CD4-positive, alpha-beta T cell treated with Interleukin-15 for 1 hour (primary cell): ENCODE measurements at regions not wholly inside any gene's neighbourhood (a gene's known extent, or its start where the extent isn't known, plus 50 kb on each side); places are given as distances from the start of the nearest gene placed in this dataset.
"Not testable (repeated sequence)": the region's sequence is repeated elsewhere in the genome, so short reads cannot be mapped to it uniquely, and the experiment has no call there.

ENCODE experiments used
- DNase-seq: peaks from one replicate; pipeline ENCODE4 v3.0.0-alpha.2; 2020

DNA sequence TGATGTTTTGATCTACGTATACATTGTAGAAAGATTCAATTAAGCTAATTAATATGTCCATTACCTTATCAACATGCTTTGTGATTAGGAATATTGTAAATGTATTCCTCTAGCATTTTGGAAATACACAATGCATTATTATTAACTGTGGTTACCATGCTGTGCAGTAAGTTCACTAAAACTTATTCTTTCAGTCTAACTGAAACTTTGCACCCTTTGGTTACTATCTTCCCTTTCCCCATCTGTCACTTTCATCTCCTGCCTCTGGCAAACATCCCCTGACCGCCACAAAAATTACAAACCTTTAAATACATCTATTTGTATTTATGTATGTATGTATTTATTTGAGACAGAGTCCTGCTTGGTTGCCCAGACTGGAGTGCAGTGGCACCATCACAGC lies 388.0 kb downstream of the NYAP2 start:
- DNase-seq = no peak

DNA sequence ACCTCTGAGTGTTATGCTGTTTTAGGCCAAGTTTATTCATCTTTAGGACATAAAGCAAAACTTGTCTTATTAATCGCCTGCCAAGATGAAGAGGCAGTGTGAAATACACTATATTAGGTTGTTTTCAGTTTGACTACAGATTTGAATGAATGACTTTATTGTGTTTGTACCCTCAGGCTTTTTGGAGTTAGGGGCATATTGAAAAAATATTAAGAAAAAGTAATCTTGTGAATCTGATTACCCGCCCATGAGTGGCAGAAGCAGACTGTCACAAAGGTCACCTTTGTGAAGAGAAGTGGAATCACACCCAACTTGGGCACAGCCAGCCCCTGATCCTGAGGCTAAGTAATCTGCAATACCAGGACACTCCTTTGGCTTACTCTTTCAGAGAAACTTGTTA lies 382.5 kb downstream of the NYAP2 start:
- no peak for DNase-seq

DNA sequence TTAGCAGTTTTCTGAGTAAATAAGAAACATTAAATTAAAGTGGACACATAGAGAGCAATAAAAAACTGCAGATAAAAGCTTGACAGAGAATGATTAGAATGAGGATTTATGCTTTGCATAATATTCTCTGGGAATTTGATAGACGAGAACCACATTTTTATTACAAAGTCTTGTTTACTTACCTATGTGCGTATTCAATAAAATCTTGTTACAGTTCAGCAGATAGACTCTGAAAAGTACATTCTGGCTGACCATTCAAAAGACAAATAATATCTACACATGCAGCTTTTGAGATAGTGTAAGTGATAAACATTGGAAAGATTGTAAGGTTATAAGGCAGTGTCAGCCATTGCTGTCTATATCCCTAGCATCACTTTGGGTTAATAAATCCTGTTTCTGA lies 381.6 kb downstream of the NYAP2 start:
- no peak for DNase-seq

- no peak for DNase-seq
Measured at GRCh38 chr2:225779829-225780228, 380.3 kb downstream of the NYAP2 start.

GRCh38 chr2:225773148-225773547 lies 373.6 kb downstream of the NYAP2 start:
- no peak for DNase-seq

GRCh38 chr2:225771701-225772100 lies 372.2 kb downstream of the NYAP2 start:
- no peak for DNase-seq

- no peak for DNase-seq
Measured at GRCh38 chr2:225768741-225769140, 369.2 kb downstream of the NYAP2 start.

GRCh38 chr2:225766431-225766830 lies 366.9 kb downstream of the NYAP2 start:
- DNase-seq = no peak

DNA sequence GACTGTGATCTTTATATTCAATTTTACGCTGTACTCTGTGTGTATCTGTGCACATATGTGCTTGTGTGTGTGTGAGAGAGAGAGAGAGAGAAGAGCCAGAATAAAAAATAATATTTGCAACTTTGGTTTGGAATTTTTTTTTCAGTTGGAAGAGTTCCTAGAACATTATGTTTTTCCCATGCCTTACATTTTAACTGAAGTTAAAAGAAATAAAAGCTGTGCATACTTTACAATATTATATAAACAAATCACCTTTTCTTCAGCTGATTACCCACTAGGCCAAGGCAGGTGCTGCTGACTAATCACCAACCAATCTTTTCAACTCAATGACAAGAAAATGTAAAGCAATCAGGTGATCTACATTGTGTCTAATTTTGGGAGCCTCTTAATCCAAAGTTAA lies 366.3 kb downstream of the NYAP2 start:
- DNase-seq = no peak

DNA sequence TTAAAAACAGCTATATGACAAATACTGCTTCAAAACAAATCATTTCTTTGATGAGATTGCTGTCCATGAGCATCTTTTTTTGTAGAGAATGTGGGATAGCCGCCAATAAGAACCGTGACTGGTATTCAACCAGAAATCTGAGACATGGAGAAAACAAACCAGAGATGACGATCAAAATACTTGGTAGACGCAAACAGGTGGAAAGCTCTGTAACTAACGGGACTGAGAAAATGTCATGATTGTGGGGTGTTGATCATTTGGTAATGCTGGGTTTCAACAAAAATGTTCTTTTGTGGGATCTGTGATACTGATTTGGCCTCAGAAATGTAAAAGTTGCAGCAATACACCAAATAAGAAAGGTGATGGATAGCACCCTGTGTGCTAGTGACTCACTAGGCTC lies 364.8 kb downstream of the NYAP2 start:
- no peak for DNase-seq

DNA sequence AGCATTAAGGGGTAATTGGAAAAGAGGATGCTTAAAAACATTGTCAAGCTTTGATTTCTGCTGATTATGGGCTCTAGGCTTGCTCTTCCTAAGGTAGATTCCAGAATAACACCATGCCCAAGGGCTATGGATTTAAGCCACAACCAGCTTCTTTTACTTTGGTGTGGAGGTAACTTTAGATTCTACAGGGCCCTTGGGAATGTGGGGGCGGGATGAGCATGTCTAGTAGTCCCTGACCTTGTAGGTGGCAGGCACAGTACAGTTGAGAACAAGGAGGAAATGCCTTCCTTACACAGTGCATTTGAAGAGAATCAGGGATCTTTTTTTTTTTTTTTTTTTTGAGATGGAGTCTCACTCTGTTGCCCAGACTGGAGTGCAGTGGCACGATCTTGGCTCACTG lies 364.2 kb downstream of the NYAP2 start:
- DNase-seq = no peak

DNA sequence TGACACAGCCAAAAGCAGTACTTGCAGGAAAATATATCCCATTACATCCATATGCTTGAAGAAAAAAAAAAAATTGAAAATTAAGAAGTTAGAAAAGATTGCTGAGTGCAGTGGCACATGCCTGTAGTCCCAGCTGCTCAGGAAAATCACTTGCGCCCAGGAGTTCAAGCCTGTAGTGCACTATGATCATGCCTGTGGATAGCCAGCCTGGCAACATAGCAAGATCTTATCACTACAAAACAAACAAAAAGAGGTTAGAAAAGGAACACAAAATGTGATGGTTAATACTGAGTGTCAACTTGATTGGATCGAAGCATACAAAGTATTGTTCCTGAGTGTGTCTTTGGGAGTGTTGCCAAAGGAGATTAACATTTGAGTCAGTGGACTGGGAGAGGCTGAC lies 361.9 kb downstream of the NYAP2 start:
- no peak for DNase-seq

- no peak for DNase-seq
Measured at GRCh38 chr2:225757248-225757647, 357.7 kb downstream of the NYAP2 start.

DNA sequence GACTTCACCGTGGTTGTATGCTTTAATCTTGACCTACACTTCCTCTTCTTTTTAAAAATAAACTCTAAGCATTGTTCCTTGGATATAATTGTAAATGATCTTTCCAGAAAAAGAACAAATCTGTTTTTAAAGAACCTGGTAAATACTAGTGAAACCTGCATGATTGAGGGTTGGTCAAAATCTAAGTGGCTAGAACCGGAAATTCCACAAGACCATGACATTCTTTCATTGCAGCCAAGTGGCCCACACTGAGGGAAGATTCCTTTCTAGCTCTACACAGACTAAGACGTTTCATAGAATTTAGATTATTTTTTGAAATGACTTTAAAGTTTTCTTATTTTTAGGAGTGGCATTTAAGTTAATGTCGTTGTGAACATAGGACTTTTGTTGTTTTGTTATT lies 356.7 kb downstream of the NYAP2 start:
- no peak for DNase-seq

- no peak for DNase-seq
Measured at GRCh38 chr2:225748609-225749008, 349.1 kb downstream of the NYAP2 start.

DNA sequence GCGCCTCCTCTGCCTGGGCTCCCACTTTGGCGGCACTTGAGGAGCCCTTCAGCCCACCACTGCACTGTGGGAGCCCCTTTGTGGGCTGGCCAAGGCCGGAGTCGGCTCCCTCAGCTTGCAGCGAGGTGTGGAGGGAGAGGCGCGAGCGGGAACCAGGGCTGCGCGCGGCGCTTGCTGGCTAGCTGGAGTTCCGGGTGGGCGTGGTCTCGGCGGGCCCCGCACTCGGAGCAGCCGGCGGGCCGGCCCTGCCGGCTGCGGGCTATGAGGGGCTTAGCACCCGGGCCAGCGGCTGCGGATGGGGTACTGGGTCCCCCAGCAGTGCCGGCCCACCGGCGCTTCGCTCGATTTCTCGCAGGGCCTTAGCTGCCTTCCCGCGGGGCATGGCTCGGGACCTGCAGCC lies 344.5 kb downstream of the NYAP2 start:
- DNase-seq = not testable (repeated sequence)

DNA sequence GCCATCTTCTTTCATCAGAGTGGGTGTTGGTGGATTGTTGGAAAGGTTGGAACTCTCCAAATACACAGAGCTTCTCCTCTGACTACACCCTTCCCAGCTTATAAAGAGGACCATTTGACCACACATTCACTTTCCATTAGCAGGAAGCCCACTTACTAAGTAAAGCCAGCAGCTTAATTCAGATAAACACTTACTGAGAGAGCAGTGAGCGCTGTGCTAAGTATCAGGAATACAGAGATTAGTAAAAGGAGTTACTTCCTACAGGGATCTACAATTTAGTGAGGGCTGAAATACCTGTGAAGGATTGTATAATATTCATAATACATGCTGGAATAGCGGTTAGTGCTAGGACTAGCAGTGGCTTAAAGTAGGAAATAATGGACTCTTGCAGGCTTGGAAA lies 343.0 kb downstream of the NYAP2 start:
- DNase-seq = no peak

GRCh38 chr2:225740086-225740485 lies 340.6 kb downstream of the NYAP2 start:
- DNase-seq = no peak

- no peak for DNase-seq
Measured at GRCh38 chr2:225739328-225739727, 339.8 kb downstream of the NYAP2 start.

DNA sequence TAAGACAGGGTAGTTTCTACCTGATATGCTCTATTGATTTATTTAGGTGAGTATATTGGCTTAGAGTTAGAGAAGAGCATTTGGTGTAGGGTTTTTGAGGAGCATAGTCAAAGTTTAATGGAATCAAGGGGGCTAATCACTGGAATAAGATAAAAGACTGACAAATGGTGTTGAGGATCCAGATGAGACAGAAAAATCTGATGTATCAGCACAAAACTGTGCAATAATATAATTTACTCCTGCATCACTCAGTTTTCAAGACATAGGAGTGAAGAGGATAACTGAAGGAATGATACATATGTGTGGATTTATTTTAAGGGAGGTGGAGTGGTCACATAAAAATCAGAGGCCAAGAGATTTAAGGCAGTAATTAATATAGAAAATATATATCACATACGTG lies 339.2 kb downstream of the NYAP2 start:
- DNase-seq = no peak

- no peak for DNase-seq
Measured at GRCh38 chr2:225737556-225737955, 338.0 kb downstream of the NYAP2 start.

GRCh38 chr2:225735844-225736243 lies 336.3 kb downstream of the NYAP2 start:
- DNase-seq = no peak

- DNase-seq = no peak
Measured at GRCh38 chr2:225725726-225726125, 326.2 kb downstream of the NYAP2 start.
